Coronary artery (tissue), 2 donors: ENCODE measurements at regions not wholly inside any gene's neighbourhood (a gene's known extent, or its start where the extent isn't known, plus 50 kb on each side); places are given as distances from the start of the nearest gene placed in this dataset.

Experiments
- DNase-seq: peaks from one replicate; pipeline ENCODE4 v3.0.0-alpha.2; 2017; ENCODE audit warnings: low spot score
- H3K27ac ChIP-seq, 2 donors: fragments of 200-600 bp; sonication (generic); one replicate each; pipeline ENCODE4 v1.5.1; 2016 to 2019
- H3K4me3 ChIP-seq: fragments of 200-600 bp; sonication (generic); 2 replicates; pipeline ENCODE4 v1.5.1; 2016; ENCODE audit warnings: mild to moderate bottlenecking, moderate library complexity
- TF ChIP-seq, protein P1 (sequence below): fragments of 200-600 bp; sonication (generic); IDR thresholded peaks from one replicate; pipeline ENCODE4 v1.5.1; 2019; ENCODE audit warnings: antibody characterized with exemption

DNA sequence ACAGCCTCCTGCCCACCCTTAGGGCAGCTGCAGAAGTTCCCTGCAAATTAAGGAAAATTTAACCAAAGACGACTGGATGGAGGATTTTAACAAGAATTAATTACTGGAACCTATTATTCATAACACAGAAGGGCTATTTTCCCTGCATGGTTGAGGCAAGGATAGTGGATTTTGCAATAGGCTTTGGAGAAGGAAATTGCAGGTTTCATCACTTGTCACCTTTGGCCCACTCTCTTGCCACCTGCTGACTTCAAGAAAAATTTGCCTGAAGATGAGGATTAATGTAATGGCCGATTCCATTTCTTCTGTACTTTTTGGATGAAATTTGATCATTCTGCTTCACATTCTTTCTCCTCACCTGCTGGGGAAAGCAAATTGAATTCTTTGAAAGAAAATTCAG is 261.7 kb downstream of the FGF9 start:
- no peak overlapping the region for H3K27ac ChIP-seq
- TF ChIP-seq, protein P1, sequence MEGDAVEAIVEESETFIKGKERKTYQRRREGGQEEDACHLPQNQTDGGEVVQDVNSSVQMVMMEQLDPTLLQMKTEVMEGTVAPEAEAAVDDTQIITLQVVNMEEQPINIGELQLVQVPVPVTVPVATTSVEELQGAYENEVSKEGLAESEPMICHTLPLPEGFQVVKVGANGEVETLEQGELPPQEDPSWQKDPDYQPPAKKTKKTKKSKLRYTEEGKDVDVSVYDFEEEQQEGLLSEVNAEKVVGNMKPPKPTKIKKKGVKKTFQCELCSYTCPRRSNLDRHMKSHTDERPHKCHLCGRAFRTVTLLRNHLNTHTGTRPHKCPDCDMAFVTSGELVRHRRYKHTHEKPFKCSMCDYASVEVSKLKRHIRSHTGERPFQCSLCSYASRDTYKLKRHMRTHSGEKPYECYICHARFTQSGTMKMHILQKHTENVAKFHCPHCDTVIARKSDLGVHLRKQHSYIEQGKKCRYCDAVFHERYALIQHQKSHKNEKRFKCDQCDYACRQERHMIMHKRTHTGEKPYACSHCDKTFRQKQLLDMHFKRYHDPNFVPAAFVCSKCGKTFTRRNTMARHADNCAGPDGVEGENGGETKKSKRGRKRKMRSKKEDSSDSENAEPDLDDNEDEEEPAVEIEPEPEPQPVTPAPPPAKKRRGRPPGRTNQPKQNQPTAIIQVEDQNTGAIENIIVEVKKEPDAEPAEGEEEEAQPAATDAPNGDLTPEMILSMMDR, result no peak
- no peak for DNase-seq
- no peak overlapping the region for H3K4me3 ChIP-seq

DNA sequence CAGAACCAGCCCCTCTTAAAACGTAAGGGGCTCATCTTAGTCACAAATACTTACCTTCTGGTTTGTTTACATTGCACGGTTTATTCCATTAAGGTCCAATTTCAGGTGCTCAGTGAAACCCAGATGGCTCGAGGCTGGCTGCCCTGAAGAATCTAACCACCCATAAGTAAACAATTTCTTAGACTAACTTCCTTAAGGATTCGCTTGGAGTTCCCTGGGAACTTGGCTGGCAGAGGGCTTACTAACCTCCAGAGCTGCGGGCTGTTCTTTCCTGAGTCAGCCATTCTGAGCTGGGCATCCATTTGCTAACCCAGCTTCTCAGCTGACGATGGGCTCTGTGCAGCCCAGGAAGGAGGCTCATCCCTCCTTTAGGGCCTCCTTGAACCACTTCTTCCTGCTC is 262.1 kb downstream of the FGF9 start:
- DNase-seq, result no peak

DNA sequence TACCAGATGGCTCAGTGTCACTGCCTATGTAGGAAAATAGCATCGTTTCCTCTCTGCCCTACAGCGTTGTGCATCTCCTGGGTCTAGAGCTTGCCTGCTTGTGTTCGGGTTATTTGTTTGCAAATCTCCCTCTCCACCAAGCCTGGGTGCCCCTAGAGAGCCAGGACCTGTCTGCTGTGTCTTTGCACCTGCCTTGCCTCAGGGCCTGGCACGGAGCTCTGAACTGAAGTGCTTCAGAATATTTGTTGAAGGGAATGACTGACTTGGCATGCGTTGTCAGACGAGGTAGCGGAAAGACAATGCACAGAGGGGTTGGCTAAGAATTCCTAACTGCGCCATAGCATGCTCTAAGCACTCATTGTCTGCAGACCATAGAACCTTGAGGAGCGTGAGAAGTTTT is 263.4 kb downstream of the FGF9 start:
- TF ChIP-seq, protein P1, result no peak
- DNase-seq, result no peak
- no peak overlapping the region for H3K4me3 ChIP-seq

More for the DNA sequence above, 262.1 kb downstream of the FGF9 start:
- TF ChIP-seq, protein P1, result no peak
- H3K4me3 ChIP-seq, result no peak overlapping the region
- no peak overlapping the region for H3K27ac ChIP-seq

DNA sequence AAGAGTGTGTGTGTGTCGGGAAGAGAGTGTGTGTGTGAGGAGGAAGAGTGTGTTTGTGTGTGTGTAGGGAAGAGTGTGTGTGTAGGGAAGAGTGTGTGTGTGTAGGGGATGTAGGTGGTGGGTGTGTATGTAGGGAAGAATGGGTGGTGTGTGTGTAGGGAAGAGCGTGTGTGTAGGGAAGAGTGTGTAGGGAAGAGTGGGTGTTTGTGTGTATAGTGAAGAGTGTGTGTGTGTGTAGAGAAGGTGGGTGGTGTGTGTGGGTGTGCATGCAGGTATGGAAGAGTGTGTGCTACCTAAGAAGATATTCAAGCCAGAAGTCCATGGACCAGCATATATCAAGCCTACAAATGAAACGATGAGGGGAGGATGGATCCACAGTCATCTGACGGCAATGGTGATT is 265.8 kb downstream of the FGF9 start:
- Histone ChIP-seq H3K27ac (no peak overlapping the region), H3K4me3 (no peak overlapping the region)
- DNase-seq, result no peak
- TF ChIP-seq, protein P1, result no peak

More for the DNA sequence above, 263.4 kb downstream of the FGF9 start:
- H3K27ac ChIP-seq, result no peak overlapping the region

GRCh38 chr13:21938168-21938567 is 267.3 kb downstream of the FGF9 start:
- TF ChIP-seq, protein P1, result no peak
- no peak for DNase-seq
- H3K27ac ChIP-seq, result no peak overlapping the region
- no peak overlapping the region for H3K4me3 ChIP-seq

- no peak overlapping the region for H3K27ac ChIP-seq
- no peak overlapping the region for H3K4me3 ChIP-seq
- DNase-seq, result no peak
- TF ChIP-seq, protein P1, result no peak
Measured at GRCh38 chr13:21938636-21939035, 267.8 kb downstream of the FGF9 start.

DNA sequence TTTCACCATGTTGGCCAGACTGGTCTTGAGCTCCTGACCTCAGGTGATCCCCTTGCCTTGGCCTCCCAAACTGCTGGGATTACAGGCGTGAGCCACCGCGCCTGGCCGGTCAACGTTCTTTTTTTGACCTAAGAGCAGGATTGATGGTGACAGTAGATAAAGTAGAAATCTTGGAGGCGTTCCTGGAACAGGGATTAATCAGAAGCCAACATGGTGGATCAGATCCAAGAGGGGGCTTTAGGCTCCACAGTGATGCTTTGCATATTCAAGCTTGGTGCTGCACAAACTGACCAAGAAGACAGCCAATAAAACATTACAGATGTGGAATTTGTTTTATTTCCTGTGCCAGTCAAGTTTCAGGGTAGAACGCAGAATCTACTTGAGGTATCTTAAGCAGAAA is 271.2 kb downstream of the FGF9 start:
- TF ChIP-seq, protein P1, result no peak

More for the DNA sequence above, 271.2 kb downstream of the FGF9 start:
- no peak overlapping the region for H3K4me3 ChIP-seq
- no peak for DNase-seq
- H3K27ac ChIP-seq, result no peak overlapping the region
